NCI-H524 treated with DMSO at 0.1 percent for 48 hours (cell line): ENCODE measurements at regions not wholly inside any gene's neighbourhood (a gene's known extent, or its start where the extent isn't known, plus 50 kb on each side); places are given as distances from the start of the nearest gene placed in this dataset.
A peak's percentile ranks its signal among the peaks of the same experiment; 100 is the strongest.
"Not testable (repeated sequence)": the region's sequence is repeated elsewhere in the genome, so short reads cannot be mapped to it uniquely, and the experiment has no call there.

Experiments
- DNase-seq: peaks from one replicate; lab custom pipeline; 2025; lab: John Stamatoyannopoulos, UW

DNA sequence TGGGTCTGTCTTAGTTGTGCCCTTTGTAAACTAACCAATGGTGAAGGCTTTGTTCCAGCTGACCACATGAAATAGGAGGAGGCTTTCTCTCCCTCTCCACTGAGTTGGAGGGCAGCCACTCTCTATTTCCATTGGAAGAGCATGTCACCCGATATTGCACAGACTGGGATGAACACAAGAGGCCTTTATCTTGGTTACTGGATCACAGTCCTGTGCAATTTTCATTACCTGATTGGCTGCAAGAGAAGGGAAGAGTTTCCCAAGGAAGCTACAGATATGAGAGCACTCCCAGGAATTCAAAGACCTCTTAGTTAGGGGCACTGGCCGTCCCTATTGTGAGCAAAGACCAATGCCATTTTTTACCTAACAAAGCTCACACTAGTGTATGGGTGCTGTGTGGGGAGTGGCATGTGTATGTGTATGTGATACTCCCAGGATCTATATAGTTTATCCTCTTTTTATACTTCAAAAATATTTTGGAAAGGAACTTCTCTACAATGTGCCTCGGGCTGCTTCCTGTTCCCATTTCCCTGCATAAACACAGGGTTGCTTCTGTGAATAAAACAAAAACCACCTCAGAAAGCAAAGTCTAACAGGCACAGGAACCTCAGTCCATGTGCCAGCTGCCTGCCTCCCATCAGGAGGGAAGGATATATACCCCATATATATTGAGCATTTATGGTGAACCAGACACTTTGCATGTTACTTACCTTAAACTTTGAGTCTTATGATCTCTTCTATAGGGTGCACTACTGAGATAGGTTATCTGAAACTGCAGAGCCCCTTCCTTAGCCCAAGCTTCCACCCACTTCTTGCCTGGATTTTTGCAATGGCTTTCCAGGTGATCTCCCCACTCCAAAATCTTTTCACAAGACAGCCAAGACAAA, 126.5 kb downstream of the RASSF10 start:
- peak; percentile 27 for DNase-seq

DNA sequence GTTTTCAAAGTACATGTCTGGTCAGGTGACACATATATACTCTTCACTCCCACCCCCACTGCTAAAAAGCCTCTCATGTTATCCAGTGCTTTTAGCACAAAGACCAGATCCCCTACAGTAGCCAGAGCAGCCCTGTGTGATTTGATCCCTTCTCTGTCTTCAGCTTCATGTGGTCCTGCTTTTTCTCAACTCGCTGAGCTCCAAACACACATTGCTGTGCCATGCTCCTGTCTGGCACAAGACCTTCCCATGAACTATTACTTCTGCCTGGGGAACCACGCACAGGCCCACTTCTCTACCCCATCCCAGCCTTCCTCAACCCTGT, 127.1 kb downstream of the RASSF10 start:
- no peak for DNase-seq

DNA sequence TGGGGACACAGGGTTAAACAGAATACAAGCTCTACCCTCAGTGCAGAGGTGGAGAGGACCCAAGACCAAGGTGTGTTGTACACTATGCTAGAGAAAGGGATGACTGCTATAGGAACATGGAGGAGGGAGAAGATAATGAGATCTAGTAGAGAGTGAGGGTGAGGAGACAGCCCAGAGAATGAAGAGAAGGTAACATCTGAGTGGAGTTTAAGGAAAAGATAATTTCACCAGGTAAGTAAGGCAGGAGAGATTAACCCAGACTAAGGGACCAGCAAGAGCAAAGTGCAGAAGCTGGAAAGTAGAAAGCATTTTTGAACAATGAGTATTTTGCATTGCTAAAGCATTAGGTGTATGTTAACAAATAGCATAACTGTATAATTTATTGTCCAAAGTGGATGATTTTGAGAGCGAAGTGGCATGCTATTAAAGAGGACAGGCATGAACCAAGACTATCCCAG, 128.8 kb downstream of the RASSF10 start:
- no peak for DNase-seq

DNA sequence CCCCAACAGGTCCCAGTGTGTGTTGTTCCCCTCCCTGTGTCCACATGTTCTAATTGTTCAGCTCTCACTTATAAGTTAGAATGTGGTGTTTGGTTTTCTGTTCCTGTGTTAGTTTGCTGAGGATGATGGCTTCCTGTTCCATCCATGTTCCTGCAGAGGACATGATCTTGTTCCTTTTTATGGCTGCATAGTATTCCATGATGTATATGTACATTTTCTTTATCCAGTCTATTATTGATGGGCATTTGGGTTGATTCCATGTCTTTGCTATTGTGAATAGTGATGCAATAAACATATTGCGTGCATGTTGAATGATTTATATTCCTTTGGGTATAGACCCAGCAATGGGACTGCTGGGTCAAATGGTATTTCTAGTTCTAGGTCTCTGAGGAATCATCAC, 130.0 kb downstream of the RASSF10 start:
- DNase-seq: not testable (repeated sequence)

DNA sequence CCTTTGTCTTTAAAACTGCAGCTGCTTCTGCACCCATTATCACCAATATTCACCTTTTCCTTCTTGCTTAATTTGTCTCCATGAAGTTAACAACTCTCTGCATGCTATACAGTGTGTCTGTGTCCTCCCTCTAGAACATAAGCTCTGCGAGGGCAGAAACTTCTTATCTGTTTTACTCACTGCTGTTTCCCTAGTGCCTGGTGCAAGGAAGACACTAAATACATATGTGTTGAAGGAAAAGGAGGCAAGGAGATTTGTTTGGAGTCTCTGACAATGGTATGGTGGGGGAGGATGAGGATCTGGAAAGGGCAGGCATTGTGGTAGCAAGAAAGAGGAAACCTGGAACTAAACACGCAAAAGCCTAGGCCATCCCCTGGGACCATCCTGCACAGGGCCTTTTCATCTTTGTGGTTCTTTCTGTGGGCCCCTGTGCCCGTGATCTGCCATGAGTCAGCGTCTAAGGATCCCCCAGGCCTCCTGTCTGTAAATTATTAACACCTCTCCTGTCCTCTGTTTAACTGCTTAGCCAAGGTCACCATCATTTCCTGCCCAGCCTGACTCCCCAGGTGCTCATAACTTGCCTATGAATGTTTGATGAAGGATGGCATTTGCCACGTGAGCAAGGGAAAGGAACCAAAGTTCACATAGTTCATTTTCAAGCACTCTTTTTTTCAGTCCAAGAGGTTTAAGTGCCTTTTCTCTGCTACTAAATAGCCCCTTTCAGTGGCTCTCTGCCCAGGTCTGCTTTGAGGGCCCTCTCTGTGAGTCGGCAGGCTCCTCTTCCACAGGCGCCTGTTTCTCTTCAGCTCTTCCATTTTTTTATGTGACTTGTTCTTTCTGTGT, 131.1 kb downstream of the RASSF10 start:
- no peak for DNase-seq

DNA sequence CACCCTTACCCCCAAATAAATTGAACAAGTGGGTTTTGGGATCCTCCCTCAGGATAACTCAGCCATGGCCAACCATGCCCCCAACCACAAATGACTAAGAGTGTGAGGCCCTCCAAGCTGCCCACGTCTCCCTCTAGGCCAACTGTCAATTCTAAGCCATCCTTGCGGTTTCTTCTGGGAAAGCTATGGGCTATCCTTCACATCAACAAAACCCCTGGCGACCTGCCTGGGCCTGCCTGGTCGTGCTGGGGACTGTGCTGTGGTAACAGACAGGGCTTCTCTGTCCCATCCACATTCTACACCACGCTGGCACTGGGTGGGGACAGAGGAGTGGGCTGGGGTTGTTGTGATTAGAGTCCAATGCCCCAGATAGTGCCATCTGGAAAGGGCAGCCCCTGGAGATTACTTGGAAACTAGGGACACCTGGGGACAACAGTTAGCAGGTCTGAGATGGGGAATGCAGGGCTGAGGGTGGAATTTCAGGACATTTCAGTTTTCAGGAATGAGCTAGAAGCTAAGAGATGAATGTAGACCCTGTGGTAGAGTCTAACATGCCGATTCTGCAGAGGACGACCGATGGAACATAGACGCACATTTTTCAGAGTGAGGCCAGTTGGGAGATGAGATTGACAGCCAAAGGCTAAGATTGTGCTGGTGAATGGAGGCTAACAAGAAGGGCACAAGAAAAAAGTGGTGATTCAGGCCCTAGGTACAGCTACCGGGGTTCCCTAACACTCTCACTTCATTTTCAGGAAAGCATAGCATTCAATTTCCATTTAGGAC, 131.9 kb downstream of the RASSF10 start:
- DNase-seq: no peak

DNA sequence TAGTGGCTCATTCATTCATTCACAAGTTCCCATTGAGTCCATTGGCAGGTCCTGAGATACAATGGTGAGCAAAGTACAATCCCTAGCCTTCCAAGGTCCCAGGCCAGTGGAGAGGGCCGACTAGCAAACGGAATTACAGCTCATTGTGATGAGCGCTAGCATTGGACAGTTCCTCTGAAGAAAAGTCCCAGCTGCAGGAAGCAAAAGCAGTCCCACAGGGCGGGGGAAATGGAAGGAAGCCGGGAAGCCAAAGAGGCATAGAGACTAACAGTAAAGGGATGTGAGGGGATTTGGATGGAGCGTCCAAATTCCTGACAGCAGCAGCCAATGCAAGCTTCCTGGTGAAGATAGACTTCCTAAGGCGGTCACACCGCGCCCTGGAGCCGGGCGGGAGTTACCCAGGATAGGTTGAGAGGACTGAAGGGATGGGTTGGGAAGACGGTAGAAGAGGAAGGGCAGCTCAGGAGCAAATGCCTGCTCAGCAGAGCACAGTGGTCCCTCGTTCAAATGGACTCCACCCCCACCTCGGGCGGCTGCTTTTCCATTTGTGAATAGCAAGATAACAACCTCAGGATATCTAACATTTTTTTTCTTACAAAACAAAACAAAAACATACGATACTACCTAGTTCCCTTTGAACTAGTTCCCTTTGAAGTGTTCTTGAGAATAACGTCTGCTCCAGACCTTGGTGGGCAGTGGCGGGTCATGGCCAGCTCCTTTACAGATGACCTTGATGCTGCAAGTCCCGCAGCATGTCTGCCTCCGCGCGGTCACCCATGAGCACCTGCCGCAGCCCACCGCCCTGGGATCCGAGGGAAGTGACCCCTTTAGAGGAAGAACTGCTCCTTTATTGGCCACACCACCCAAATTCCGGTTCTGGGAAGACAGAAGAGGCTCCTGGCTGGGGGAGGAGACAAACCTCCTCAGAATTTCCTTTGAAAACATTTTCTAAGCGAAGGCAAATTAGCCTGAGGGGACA, 132.9 kb downstream of the RASSF10 start:
- DNase-seq: no peak

DNA sequence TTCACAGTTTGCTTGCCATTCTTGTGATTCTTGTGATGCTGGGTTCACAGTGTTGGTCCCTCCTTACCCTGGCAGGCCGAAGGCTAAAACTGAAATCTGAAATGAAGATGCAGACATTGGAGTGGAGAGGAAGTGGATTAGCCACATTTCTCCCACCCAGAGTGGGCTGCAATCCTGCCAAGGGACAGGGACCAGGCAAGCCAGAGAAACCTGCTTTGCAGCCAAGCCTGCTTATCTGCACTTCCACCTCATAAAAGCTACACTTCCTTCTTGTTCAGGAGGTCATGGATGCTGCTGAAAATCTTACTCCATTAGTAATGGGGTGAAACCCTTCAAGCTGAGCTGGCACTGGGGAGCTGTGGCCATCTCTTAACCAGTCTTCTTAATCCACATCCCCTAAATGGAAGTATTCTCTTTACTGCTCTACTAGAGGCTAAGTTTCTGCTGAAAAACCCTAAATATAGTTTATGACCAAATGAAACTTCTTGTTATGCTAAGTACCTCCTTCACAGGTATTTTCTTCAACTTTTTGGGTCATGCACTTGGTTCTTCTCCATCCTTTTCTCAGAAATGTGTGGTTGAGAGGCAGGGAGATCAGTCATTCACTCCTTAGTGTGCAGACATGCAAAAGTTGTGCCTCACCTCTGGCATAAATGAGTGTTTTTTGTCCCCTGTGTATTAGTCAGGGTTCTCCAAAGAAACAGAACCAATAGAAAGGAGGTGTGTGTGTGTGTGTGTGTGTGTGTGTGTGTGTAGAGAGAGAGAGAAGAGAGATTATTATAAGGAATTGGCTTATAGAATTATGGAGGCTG, 133.9 kb upstream of the BMAL1 start:
- no peak for DNase-seq

DNA sequence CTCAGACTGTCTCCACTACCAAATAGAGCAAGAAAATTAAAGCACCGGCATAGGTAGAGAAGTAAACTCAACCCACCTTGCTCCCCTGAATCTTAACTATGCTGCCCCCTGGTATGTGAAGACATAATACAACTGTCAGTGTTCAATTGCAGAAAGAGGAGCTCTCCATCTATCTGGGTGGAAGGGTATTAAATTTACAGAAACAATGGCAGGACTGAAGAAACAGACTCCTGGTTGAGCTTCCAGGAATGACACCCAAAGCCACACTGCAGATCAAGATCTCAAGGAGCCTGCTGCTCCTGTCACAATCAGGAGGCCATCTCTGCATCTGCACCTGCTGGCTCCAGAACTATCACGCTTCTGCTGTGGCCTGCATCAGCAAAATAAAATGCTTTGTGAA, 132.1 kb upstream of the BMAL1 start:
- no peak for DNase-seq

DNA sequence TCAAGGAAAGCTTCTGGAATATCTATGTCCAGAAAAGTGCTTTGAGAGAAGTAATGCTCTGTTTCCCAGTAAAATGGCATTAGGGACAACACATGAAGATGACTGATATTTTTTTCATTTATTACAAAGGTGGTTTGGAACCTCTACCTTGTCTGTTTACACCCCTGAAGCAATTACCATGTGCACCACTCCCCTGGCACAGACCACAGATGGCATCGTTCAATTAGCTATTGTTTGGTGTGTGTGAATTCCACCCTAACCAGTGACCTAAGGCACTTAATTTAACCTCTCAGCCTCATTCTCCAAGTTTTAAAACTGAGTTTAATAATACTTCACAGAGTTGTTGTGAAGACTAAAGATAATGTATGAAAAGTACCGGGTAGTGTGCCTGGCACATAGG, 127.6 kb upstream of the BMAL1 start:
- no peak for DNase-seq

DNA sequence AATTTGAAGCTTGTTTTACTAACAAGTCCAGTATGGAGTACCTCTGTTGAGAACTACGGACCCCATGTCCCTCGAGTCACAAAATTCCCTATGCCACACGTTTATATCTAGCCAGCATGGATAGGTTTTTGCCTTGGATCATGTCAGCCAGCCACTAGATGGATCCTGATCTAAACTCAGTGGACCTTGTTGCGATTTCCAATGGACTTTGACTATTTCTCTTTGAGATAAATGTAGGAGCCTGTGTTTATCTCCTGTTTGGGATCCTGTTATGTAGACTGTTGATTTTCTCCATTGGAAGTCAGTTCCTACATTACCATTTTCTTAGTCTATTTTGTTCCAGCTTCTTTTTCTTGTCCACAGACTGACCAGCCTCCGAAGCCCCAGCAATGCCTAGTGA, 127.1 kb upstream of the BMAL1 start:
- DNase-seq: no peak

DNA sequence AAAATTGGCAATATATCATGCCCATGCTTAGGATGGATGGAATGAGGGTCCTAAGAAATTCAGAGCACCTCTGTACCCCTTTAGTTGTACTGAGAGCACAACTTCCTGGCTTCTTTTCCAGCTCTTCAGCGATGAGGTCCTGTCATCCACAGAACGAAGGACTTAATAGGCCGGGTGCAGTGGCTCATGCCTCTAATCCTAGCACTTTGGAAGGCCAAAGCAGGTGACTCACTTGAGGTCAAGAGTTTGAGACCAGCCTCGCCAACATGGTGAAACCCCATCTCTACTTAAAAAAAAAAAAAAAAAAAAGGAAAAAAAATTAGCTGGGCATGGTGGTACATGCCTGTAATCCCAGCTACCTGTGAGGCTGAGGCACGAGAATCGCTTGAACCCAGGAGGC, 125.3 kb upstream of the BMAL1 start:
- DNase-seq: no peak

DNA sequence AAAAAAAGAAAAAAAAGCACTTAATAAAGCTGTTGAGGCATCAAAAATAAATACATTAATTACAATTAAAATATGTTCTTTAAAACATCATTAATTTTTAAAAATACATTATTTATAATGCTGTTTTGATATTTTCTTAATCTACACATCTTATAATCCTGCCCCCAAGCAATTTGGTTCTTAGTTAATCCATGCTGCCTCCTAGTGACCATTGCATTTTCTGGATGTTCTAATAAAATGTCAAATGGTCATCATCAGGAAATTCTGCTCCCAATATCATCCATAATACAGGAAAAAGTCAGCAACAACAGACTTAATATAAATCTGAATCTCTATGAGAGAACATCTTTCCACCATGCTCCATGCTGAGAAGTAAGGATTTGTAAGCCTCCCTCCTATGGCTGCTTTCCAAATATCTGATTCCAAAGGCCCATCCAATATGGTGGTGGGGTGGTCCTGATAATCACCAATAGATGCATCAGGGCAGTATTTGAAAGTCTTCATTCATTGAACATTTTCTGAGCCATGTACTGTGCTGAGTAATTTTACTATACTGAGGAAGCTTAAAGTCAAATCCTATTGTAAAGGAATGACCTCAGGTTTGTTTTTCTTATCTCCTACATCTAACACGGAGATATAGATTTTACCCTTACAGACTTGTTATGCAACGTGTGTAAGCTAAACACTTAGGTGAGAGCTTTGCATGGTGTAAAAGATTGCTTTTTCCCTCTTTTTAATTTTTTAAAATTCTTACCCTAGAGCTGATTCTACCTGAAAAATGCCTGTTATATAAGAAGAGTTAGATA, 124.7 kb upstream of the BMAL1 start:
- no peak for DNase-seq

DNA sequence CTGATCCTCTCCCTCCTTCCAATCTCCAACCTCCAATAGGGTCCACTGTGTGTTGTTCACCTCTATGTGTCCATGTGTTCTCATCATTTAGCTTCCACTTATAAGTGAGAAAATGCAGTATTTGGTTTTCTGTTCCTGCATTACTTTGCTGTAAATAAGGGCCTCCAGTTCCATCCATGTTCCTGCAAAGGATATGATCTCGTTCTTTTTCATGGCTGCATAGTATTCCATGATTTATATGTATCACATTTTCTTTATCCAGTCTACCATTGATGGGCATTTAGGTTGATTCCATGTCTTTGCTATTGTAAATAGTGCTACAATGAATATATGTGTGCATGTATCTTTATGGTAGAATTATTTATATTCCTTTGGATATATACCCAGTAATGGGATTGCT, 123.2 kb upstream of the BMAL1 start:
- DNase-seq: not testable (repeated sequence)

DNA sequence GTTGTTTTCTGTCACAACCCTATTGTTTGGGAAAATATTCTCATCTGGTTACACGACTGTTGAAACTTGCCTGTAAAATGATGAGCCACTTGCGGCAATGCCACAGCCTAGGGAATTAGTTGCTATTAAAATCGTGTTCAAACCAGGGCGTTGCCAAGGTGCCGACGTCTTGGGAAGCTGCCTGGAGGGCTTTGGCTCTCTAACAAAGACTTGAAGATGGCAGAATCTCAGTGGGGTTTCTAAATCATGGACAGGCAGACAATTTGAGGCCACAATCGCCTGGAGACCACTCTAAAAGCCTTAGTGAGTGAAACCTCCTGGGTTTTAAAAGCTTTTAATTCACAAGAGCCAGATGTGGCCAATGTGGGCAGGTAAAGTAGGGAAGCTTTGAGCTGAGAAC, 117.2 kb upstream of the BMAL1 start:
- no peak for DNase-seq

DNA sequence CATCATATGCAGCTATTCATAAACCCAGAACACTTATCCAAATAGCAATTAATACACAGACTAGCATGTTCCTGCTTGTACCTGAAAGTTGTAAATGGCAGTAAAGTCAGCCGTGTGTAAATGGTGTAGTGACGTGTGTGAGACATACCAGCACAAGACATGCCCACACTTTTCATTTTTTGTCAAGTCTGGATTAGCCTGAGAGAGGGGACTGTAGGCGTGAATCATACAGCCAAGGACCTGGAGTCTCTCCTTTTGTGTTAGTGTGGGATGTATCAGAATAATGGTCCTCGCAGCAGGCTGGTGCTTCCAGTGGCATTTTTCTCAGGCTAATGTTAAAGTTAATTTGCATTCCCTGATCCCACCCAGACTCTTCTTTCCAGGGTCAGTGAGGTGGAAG, 116.8 kb upstream of the BMAL1 start:
- DNase-seq: no peak

DNA sequence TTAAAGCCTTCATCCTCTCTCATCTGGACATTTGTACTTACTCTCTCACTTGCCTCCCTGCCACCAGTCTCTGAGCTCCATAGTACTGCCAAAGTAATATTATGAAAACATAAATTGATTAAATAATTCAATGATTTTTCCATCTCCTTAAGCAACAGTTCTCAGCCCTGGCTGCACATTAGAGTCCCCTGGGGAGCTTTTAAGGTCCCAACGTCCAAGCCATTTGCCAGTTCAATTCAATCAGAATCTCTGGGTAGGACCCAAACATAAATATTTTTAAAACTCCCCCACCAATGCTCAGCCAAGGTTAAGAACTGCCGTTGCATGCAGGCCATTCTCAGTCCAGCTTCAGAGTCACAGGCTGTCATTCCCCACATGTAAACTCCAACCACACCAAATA, 114.4 kb upstream of the BMAL1 start:
- no peak for DNase-seq

DNA sequence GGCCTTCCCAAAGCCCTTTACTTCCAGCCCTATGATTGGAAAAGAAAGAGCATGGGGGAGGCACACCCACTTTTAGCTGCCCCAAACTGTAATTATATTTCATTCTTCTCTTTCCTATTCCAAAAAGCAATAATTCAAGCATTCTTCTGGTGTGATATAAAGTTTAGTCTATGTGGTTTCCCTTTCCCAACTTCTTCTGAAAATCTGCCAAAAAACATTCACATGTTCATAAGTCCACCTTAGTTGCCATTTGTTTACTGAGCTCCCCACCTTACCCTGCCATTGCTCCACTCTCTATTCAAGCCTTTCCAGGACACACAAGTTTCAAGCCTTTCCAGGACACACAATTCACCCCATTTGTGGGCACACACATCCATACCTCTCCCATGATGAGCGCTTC, 111.6 kb upstream of the BMAL1 start:
- DNase-seq: no peak

DNA sequence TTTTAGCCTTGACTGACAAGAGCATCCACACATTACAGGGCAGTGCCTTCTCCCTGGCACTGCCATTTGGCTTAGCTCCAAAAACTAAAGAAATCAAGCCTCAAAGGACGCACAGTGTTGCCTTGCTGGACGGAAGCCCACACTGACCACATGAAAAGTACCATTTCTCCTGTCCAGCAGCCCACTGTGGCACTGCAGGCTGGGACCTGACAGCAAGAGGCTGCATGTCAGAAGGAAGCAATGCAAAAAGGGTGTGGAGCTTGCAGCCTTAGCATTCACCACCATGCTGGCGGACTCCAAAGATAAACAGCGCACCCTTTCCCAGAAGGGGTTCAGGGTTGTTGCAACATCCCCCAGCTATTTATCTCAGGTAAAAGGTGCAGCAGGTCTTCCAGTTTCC, 109.3 kb upstream of the BMAL1 start:
- DNase-seq: no peak

DNA sequence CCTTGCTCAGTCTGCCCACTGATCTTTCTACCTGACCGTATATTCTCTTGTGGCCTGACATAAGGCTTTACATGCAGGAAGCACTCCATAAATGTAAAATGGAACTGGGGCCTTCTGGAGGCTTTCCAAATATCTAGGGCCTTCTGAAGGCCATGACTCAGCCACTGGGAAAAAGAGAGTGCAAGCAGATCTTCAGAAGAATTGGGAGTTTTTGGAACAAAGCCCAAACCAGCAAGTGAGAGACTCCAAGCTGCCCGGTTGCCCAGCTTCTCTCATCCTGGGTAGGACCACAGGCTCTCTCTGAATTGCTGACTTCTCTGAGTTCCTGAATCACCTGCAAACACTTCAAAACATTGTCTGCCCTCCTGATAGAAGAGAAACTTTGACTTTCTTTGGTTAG, 107.9 kb upstream of the BMAL1 start:
- no peak for DNase-seq
